ENCODE measurements at regions not wholly inside any gene's neighbourhood (a gene's known extent, or its start where the extent isn't known, plus 50 kb on each side); places are given as distances from the start of the nearest gene placed in this dataset.

DNA sequence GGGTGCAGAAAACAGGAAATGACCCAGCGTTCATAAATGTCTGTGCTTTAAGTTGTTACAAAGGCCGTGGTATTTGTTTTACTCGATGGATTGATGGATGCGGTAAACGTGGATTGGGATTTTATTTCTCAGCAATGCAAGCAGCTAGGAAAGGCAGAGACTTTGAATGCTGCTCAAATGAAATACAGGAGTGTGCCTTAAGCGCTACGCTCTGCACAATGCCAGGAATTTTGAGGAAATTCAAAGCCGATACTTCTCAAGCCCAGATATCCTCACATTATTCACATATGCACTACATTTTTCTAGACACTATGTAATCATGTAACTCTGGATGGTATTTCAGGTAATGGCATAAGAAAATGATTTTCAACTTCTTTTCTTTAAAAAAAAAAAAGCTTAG, 514.3 kb upstream of the ADARB2 start:
- H3K9me3 ChIP-seq: no peaks in the 10 kb centered on the region
- 31 to 45% methylated on average over 8 of the region's 8 CpGs for WGBS, 2 donors (ENCODE audit: low coverage in 1 of 2)
- ATAC-seq: no peak
- H3K4me1 ChIP-seq: no peaks in the 10 kb centered on the region
- no peak overlapping the region for H3K4me3 ChIP-seq
- peaks cover 10% of the 10 kb centered on the region for H3K27me3 ChIP-seq
- H3K27ac ChIP-seq: no peak overlapping the region
- no peak for TF ChIP-seq POLR2A (IDR thresholded peaks at IDR 0.05)
- TF ChIP-seq POLR2AphosphoS5 (IDR thresholded peaks at IDR 0.05): no peak
- no peak for TF ChIP-seq CTCF (IDR thresholded peaks at IDR 0.05)
- no peak for TF ChIP-seq EP300 (IDR thresholded peaks at IDR 0.05)
- no peaks in the 10 kb centered on the region for H3K36me3 ChIP-seq

GRCh38 chr10:2246747-2247146, 509.4 kb upstream of the ADARB2 start:
- no peaks in the 10 kb centered on the region for H3K36me3 ChIP-seq
- no peaks in the 10 kb centered on the region for H3K4me1 ChIP-seq
- H3K27ac ChIP-seq: no peak overlapping the region
- H3K27me3 ChIP-seq: peaks cover 10% of the 10 kb centered on the region
- H3K9me3 ChIP-seq: no peaks in the 10 kb centered on the region
- no peak for ATAC-seq
- H3K4me3 ChIP-seq: no peak overlapping the region
- 73 to 89% methylated on average over 5 of the region's 5 CpGs for WGBS, 2 donors (ENCODE audit: low coverage in 1 of 2)
- no peak for TF ChIP-seq CTCF (IDR thresholded peaks at IDR 0.05)
- no peak for TF ChIP-seq POLR2AphosphoS5 (IDR thresholded peaks at IDR 0.05)
- no peak for TF ChIP-seq POLR2A (IDR thresholded peaks at IDR 0.05)
- TF ChIP-seq EP300 (IDR thresholded peaks at IDR 0.05): no peak

DNA sequence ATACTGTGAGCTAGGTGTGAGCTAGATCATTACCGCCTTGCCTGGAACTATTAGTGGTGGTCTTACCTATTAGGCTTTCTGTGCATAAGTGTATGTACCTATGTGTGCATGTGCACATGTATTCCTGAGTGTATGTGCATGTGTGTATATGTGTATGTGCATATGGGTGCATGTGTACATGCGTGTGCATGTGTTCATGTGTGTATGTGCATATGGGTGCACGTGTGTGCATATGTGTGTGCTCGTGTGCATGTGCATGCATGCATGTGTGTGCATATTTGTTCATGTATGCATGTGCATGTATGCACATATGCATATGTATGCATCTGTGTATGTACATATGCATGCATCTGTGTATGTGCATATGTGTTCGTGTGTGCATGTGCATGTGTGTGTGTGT, 508.3 kb upstream of the ADARB2 start:
- Histone ChIP-seq H3K36me3 (no peaks in the 10 kb centered on the region), H3K4me3 (no peak overlapping the region), H3K4me1 (no peaks in the 10 kb centered on the region), H3K9me3 (no peaks in the 10 kb centered on the region), H3K27me3 (peaks cover 10% of the 10 kb centered on the region), H3K27ac (no peak overlapping the region)
- ATAC-seq: no peak
- 94 to 95% methylated on average over 5 of the region's 5 CpGs for WGBS, 2 donors (ENCODE audit: low coverage in 1 of 2)
- TF ChIP-seq POLR2AphosphoS5 (IDR thresholded peaks at IDR 0.05) (no peak), EP300 (IDR thresholded peaks at IDR 0.05) (no peak), CTCF (IDR thresholded peaks at IDR 0.05) (no peak), POLR2A (IDR thresholded peaks at IDR 0.05) (no peak)

- H3K4me3 ChIP-seq: no peak overlapping the region
- peaks cover 4% of the 10 kb centered on the region for H3K27me3 ChIP-seq
- no peak overlapping the region for H3K27ac ChIP-seq
- no peaks in the 10 kb centered on the region for H3K9me3 ChIP-seq
- TF ChIP-seq POLR2AphosphoS5 (IDR thresholded peaks at IDR 0.05) (no peak), CTCF (IDR thresholded peaks at IDR 0.05) (no peak), EP300 (IDR thresholded peaks at IDR 0.05) (no peak), POLR2A (IDR thresholded peaks at IDR 0.05) (no peak)
- WGBS, 2 donors (ENCODE audit: low coverage in 1 of 2): 90 to 94% methylated on average over 9 to 10 of the region's 12 CpGs
- no peaks in the 10 kb centered on the region for H3K36me3 ChIP-seq
- ATAC-seq: no peak
- H3K4me1 ChIP-seq: no peaks in the 10 kb centered on the region
Observed at GRCh38 chr10:2244471-2244870, 507.1 kb upstream of the ADARB2 start.

- no peaks in the 10 kb centered on the region for H3K36me3 ChIP-seq
- H3K4me1 ChIP-seq: no peaks in the 10 kb centered on the region
- peaks cover 0 to 4% (median 0%) of the 10 kb centered on the region in 3 donors for H3K9me3 ChIP-seq
- WGBS, 2 donors (ENCODE audit: low coverage in 1 of 2): 42 to 44% methylated on average over 5 of the region's 5 CpGs
- no peak overlapping the region for H3K27ac ChIP-seq
- H3K4me3 ChIP-seq: no peak overlapping the region
- no peak for ATAC-seq
- TF ChIP-seq POLR2AphosphoS5 (IDR thresholded peaks at IDR 0.05): no peak
- TF ChIP-seq CTCF (IDR thresholded peaks at IDR 0.05): no peak
- no peak for TF ChIP-seq POLR2A (IDR thresholded peaks at IDR 0.05)
- no peak for TF ChIP-seq EP300 (IDR thresholded peaks at IDR 0.05)
- peaks cover 4% of the 10 kb centered on the region for H3K27me3 ChIP-seq
Observed at GRCh38 chr10:2236876-2237275, 499.6 kb upstream of the ADARB2 start.
